Stimulated activated naive CD4-positive, alpha-beta T cell treated with Interleukin-2 at 50 U/mL for 16 hours (primary cell): ENCODE measurements at regions not wholly inside any gene's neighbourhood (a gene's known extent, or its start where the extent isn't known, plus 50 kb on each side); places are given as distances from the start of the nearest gene placed in this dataset.

Experiments used
- DNase-seq: peaks from one replicate; lab custom pipeline; 2025; lab: John Stamatoyannopoulos, UW

DNA sequence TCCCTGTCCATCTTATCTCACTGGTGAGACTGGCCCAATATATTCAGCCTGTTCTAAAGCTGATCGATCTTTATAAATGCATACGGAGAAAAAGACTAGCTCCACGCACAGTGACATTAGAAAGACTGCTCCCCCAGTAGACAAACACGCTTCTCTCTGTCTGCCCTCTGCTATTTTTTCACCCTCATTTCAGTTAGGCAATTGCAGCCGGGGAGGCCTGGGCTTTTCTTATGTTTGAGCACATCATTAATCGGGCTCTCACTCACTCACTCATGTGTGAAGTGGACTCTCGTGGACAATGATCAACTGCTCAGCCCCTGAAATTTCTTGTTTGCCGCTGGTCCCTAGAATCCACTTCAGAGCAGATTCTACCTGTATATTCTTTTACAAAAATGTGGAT is 824.7 kb upstream of the TENM3 start:
- DNase-seq, result no peak

DNA sequence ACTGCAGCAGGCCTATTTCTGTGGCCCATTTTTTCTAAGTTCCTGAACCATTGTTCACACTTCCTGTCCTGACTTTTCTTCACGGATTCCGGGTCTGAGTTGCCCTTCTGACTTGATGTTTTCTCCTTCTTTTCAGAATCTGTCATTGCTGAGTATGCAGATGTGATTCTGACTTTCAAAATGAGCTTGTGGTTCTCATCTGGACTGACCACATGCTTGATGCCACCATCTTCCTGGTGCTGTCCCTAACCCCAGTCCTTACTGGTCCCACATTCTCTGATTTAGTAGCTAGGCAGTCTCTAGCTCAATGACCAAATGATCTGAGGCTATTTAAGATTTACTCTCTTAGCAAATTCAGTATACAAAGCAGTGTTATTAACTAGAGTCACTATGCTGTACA is 822.3 kb upstream of the TENM3 start:
- DNase-seq, result no peak

DNA sequence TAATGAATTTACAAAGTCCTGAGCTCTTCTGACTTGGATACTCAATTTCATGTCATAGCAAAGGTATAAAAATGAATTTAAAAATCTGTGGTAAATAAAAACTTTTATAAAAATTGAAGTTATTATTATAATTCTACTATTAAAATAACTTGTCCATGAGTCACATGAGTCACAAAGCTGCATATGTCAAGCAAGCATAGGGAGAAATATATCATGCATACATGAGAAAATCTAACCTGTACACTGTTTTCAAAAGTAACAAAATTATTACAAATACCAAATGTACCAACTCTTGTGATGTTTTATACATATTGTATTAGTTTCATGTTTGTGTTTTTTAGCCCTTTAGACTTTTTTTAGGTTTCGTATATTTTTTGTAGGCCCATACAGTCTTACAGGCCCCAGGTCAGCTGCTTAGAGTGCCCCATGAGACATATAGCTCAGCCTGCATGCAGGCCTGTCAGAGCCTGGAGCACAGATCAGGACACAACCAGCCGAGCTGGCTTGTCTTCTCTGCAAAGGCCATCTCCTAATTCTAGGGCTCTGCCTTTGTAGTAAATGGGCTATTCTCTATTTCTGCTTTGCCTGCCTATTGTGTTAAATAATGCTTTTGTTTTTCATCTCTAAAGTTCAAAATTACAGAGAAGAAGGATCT is 818.7 kb upstream of the TENM3 start:
- no peak for DNase-seq

DNA sequence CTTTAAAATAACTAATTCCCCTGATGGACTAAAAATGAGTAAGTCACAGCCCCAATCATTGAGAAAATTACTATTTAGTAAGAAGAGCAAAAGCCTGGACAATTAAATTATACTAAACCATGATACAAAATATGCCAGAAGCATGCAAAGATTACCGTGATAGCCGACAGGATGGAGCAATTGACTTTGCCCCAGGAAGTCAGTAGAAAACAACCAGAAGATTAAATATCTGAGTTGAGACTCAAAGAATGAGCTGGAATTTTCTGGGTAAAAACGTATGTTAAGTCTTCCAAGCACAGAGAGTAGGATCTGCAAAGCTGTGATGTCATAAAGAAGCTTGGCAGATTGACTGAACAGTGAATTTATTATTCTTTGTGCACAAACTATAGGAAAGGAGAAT is 816.1 kb upstream of the TENM3 start:
- DNase-seq, result no peak

DNA sequence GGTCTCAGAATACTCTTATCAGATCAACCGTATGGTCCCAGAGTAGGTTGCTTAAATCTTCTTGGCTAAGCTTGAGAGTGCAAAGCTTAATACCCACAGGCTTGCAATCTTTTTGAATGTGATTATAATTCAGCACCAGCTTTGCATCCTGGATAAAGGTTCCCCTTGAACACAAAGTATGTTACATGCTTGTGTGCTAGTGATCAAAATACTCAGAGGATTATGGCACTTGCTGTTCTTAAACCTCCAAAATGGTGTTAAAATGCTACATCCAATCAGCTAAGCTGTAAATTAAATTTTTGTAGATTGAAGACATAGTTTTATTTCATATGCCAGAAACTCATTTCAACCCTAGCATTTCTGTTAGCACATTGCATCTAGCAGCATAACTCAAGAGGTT is 812.2 kb upstream of the TENM3 start:
- no peak for DNase-seq

DNA sequence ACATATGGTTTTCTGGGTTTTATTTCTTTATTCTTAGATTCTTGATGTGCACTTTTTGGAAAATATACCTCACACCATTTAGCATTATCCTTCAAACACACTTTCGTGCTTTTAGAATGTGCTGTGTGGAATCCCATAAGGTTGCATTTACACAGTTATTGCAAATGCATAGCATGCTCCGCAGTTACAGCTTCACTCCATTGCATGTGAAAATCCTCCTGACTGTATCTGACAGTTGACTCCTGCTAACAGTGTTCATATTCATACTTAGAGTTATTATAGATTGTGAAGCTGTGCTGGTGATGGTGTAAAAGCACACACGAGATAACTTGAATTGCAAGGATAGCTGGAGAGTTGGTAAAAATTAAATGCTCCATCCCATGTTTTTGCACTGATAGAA is 811.5 kb upstream of the TENM3 start:
- no peak for DNase-seq

DNA sequence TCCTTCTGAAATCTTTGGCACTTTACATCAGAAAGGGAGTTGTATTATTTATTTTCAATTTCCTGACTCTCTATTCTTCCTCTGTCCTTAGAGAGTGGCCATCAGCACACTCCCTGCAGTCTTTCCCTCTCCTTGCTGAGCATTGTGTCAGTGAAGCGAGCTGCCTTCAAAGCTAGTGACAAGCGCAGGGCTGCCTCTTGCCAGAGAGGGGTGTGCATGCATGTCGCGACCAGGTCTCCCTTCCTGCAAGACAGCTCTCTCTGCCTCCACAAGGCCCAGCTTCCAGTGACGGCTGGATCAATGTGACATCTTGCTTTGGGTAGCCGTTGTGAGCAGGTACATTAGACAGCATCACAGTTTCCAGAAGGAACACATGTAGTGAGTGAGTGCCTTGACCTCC is 810.9 kb upstream of the TENM3 start:
- no peak for DNase-seq

DNA sequence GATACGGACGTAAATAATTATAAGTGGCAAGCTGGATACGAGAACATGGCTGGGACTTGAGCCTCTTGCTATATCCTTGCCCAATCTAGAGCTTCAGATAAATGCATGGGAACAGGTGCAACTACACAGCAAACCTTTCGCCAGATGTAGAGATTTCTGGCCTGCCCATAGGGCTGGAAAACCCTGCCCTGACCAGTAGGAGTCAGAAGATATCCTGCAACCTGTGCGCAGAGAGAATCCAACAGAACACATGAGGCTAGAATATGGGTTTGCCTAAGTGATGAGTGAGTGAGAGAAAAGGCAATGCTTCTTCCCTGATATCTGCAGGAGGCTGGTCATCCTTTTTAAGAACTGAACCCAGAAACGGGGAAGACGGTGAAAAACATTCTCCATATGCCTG is 805.3 kb upstream of the TENM3 start:
- DNase-seq, result no peak

DNA sequence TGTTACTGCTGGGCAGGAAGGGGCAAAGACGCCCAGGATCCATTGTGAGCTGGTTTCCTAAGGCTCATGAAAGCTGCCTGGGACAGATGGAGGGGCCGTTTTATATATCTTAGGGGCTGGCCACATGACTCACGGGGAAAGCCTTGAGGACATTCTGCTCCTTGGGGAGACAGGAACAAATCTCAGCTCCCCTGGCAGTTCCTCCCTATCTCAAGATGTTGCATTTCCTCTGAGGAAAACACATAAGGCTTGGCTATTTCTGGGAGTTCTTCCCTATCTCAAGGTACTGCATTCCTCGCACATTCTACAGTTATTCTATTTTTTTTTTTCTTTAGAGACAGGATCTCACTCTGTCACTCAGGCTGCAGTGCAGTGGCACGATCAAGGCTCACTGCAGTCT is 804.6 kb upstream of the TENM3 start:
- DNase-seq, result no peak

DNA sequence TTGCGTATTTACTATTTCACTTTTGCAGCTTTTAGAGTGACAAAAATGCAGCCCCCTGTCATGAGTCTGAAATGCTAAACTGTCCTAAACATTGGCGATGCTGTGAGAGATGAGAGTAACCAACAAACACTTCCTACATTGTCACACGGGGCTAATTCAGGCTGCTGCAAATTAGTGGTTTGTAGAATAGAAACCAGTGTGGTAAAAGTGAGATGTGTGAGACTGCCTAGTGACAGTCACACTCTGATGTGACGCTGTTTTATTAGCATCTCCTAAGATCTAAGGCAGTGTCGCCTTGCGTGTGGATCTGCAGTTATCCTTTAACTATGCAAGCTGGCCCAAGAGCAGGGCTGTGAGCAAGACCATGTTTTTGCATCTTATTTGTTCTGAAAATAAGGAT is 800.2 kb upstream of the TENM3 start:
- no peak for DNase-seq

DNA sequence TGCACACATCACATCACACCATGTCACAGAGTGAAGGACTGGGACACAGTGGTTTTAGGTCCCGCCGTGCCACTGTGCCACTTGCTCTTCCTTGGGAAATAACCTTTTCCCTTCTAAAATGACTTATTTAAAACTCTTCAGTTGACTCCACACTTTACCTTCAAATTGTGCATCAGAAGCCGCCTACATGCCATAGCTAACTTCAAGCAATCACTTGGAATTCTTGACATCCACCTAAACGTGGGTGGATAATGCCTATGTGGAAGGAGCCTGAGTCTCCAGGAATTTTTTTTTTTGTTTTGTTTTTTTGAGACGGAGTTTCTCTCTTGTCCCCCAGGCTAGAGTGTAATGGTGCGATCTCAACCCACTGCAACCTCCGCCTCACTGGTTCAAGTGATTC is 777.4 kb upstream of the TENM3 start:
- DNase-seq, result no peak

DNA sequence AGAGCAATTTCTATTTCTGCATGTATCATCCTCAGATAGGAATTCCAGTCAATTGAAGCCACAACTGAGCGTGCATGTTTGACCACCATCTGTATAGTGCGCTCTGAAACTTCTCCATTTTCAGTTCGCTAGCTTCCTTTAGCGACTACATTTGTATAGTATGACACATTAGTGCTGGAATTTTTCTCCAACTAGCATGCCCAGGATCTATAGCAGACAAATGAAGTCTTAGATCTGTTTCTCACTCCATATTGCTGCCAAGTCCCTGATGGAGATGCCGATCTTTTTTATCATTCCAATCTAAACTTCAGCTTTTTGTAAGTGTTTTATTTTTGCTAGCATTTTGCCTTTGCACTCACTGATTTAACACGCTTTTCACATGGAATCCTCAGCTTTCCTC is 774.8 kb upstream of the TENM3 start:
- no peak for DNase-seq

DNA sequence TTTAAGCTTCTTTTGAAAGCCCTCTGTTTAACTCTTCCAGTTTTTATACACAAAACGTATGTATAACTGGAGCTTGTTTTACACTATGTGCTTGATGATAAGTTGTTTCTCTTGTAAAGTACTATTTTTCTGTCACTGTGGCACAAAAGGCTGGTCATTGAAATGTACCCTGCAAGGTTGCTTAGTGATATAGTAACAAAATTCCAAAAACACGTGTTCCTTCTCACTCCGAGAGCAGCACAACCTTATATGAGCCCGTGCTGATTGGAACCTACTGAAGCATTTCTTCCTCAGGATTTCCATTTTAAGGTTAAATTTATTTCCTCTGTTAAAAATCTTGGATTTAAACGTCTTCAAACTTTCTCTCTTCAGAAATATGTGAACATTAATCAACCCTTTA is 772.9 kb upstream of the TENM3 start:
- no peak for DNase-seq

DNA sequence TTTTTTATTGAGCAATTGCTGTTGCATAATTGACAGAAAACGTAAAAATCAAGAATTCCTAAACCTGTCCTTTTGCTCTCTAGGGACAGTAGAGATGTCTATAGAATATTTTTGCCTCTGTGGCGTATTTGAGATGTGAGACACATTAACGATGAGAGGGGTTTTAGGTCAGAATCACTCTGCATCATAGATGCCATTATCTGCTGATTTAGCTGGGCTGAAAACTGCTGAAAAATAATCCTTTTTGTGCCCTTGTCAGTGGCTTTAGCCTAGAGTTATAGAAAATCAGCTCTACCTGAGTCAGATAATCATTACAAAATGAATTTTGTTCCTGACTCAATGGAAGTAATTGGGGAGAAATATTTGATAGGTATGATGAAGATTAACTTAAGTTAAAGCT is 767.8 kb upstream of the TENM3 start:
- no peak for DNase-seq

DNA sequence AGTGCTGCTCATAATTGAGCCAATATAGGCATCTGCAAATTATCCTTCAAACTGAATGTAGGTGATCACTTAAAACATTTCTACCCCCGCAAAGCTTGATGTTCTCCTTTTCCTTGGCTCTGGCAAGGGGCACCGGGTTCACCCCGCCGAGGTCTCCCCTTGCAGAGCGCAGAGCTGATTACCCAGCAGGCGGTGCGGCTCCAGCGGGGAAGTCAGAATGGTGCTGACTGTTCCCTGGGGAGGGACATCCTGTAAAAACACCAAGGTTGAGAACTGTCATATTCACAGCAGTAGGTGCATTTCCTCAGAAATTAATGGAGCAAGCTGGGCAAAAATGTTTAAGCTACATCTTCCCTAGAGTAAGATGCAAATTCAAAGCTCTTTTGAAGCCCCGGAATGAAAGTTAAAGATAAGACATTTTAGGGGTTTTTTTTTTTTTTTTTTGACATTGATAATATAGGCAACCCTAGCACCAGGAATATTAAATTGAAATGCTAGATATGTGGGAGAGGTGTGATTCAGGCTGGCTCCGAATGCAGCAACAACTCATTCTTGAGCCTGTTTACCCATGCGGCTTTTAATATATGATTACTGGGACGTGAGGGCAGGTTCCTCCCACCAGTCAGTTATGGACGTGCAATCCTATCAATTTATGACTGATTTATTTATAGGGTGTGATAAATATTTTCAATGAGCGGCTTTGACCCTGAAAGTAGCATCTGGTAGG is 767.3 kb upstream of the TENM3 start:
- no peak for DNase-seq

DNA sequence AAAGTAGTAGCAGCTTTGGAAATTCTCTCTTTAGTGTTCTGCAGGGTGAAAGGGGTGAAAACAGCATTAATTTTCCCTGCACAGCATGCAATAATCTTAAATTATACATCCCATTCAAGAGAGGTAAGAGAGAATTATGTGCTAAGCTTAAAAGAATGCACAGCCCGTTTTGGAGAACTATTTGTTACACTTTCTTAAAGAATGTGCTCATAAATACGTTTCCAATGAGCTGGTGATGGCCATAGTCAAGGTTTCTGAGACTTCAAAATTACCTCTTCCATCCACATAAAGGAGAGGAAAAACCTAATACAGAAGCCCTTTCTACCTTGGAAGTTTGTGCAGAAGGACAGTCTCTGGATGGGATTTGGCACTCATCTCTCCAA is 766.7 kb upstream of the TENM3 start:
- DNase-seq, result no peak

DNA sequence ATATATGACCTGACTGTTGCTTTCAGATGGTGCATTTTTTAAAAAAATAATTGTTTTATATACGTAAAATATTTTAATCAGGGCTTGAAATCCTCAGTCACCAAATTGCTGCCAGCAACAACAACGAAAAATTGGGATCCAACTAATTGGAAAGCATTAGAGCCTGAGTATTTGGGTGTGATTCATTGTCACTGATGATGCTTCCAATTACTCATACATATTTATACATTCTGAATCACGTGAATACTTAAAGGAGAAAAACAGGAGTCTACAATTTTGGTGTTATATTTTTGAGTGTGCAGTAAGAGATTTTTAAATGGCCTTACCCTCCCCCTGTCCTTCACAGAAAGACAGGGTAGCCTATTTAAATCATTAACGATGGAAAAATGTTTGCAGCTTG is 765.6 kb upstream of the TENM3 start:
- no peak for DNase-seq

DNA sequence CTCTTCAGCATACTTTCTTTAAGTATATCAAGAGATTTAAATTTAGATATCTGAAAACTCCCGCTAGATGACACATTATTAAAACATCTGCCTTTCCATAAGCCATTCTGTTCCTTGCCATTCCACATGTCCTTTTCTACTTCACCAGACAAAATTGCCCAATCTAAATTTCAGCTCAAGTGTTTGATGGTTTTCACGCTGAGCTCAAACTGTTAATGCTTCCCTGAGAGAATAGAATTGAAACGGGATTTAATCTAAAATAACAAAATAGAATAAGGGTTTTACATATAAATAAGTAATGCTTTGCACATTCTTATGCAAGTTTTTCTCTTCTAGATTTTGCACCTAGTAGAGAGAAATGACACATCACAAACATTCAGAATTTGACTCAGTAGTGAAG is 764.5 kb upstream of the TENM3 start:
- no peak for DNase-seq

DNA sequence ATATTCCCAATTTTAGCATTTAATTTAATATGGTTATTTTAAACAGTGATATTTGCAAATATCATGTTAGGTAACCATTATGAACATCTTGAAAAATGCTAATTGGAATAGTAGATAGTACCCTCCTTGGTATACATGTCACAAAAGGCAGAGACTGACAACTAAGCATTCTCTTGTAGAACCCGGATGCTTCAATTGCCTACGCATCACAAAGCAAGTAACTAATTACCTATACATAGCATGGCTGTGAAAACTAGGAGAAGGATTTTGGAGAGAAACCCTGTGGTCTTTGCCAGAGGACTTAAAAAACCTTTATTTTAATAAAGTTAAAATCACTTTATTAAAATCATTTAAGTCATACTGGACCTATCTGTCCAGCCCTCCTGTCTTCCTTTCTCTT is 764.1 kb upstream of the TENM3 start:
- no peak for DNase-seq

DNA sequence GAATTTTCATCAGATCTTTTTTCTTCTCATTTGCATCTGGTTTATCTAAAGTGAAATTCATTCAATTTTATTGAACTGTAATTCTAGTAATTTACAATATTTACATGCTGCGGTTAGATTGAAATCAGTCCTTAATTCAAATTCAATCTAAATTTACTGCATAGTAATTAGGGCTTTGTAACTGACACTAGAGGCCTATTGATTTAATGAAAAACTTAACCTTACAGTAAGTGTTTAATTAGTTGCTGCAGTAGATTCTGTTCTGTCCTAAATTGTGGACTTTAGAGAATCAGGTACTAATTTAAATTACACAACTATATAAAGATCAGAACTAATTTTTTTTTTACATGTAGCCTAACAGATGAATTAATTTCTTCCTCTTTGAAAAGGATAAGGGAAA is 758.8 kb upstream of the TENM3 start:
- no peak for DNase-seq

DNA sequence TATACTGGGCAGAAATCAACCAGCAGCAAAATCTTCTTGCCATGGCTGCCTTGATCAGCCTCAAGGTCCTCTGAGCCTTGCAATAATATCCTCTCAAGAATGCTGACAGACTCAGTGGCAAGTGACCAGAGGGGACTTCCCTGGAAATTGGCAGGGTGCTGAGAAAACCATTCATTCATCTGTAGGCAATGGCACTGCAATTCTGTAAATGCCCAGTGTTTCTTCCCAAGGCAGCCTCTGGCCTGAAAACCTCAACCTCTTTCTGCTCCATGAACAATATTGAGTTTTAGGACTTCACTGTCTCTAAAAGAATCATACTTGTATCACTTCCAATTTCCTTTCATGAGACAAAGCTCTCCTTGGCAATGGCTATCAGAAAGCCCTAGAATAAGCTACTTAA is 754.3 kb upstream of the TENM3 start:
- no peak for DNase-seq

DNA sequence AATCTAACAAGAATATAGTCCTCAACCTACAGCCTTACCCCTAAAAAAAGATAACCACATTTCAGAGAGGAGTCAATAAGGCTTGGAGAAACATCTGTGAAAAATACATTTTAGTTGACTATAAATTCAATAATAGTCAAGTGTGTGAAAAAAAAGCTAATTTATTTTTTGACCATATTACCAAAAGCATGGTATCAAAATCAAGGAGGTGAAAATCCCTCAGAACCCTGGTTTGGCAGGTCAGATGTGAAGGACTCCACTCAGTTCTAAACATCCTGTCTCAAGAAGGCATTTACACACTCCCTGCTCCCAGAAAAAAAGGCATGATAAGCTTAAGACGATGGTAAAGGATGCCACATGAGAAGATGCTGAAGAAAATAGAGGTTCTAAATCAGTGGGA is 745.1 kb upstream of the TENM3 start:
- no peak for DNase-seq

DNA sequence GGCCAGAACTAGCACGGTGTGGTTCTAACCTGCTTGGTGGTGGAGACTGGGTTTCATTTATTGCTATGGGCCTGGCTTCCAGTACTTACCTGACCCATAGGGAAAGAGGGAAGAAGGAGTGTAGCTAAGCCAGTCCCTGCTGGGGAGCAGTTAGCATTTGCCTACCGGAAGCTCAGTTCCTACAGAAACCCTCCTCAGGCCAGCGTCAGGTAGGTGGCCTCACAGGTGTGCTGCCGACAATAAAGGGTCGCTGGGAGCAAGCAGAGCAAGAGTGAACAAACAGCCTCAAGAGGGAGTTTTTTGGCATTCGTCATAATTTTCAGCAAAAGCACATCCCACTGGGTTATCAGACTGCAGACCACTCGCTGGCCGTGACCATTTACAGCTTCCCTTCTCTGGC is 740.6 kb upstream of the TENM3 start:
- no peak for DNase-seq

DNA sequence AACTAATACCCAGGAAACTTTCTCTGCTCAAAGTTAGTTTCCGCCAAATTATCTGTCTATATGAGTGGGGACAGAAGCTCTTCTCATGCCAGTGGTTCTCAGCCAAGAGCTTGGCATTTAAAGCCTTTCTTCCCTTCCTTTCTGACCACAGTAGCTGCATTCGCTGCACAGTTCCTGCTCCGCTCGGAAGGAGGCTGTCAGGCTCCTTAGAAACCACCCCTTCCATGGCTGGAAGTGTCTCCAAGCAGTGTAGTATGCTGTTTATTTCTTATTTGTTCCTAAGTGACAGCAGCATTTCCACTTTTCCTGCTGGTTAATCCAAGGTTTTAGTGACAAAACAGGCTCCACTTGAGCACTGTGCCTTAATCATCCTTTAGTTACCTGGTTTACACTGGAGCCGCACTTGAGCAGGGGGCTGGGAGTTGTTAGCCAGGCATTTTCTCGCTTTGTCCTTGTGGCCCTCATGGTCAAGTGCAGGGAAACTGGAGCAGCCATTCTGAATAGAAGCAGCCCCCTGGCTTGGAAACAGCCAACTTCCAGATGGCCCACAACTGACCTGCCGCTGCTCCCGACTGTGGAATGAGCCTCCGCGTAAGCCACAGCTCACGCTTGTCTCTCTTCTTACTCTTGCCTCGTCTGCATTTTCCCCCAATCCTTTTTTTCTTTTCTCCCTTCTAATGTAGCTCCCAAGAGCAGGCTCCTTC is 739.4 kb upstream of the TENM3 start:
- DNase-seq, result no peak
